HG02970 (cell line): ENCODE measurements at regions not wholly inside any gene's neighbourhood (a gene's known extent, or its start where the extent isn't known, plus 50 kb on each side); places are given as distances from the start of the nearest gene placed in this dataset.
"Not testable (repeated sequence)": the region's sequence is repeated elsewhere in the genome, so short reads cannot be mapped to it uniquely, and the experiment has no call there.

Experiments
- ATAC-seq: cut with Tn5 transposase; IDR thresholded peaks from one replicate; pipeline ENCODE4 v1.9.1; 2021; ENCODE audit warnings: mild to moderate bottlenecking, moderate library complexity, moderate number of reproducible peaks; ENCODE audit not compliant: unreplicated experiment, low FRiP score

DNA sequence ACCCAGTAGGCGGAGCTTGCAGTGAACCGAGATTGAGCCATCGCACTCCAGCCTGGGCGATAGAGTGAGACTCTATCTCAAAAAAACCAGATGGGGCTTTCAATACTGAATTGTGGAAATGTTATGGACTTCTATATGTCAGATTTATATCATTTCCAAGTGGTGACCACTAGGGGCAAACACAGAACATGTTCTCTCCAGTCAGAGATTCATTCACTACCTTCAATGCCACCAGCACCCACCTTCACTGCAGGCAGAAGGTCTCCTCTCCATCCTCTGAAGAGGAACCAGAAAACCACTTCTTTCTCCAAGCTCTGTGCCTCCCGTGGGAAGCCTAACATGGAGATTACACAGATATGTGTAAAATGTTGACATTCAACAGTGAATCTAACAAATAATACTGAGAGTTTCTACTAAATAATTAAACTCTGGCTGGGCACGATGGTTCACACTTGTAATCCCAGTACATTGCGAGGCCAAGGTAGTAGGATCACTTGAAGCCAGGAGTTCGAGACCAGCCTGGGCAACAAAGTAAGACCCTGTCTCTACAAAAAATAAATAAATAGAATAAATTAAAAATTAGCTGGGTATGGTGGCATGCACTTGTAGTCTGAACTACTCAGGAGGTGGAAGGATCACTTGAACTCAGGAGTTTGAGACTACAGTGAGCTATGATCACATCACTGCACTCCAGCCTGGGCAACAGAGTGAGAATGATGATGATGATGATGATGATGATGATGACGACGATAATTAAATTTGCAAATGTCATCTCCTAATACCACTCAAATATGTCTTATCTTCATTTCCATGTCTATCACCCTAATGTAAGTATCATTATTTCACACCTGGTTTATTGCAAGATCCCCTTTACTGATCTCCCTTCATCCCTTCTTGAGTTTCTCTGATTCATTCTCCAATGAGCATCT, 151.1 kb downstream of the ZNF281 start:
- ATAC-seq: no peak

- no peak for ATAC-seq
Observed at GRCh38 chr1:200257235-200257634, 152.6 kb downstream of the ZNF281 start.

DNA sequence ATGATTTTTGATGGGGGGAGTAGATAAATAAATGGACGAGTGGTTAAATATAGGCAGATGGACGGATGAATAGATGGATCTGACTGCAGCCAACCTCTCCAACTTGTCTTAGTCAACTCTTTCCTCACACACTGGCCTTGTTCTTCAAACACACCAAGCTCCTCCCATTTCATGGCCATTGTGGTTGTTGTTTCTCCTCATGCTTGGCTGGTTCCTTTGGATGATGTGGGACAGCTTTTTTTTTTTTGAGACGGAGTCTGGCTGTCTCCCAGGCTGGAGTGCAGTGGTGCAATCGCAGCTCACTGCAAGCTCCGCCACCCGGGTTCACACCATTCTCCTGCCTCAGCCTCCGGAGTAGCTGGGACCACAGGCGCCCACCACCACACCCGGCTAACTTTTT, 155.2 kb downstream of the ZNF281 start:
- not testable (repeated sequence) for ATAC-seq

GRCh38 chr1:200253774-200254495, 155.9 kb downstream of the ZNF281 start:
- no peak for ATAC-seq

DNA sequence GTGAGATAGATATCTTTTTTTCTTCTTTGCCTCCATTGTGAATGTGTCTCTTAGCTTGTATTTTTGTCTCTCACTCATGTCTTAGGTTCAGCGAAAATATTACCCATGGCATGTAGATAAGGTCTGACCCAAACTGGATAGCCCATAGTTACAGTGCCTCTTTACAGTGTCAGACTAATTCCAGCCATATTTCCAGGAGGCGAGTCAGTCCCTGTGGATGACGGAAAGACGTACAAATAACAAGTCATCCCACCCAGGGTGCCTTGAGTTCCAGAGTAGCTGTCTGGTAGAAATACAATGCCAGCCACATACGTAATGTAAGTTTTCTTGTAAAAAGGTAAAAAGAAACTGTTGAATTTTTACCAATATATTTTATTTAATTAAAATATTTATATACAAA, 157.3 kb downstream of the ZNF281 start:
- ATAC-seq: no peak

GRCh38 chr1:200250469-200250868, 159.4 kb downstream of the ZNF281 start:
- no peak for ATAC-seq

DNA sequence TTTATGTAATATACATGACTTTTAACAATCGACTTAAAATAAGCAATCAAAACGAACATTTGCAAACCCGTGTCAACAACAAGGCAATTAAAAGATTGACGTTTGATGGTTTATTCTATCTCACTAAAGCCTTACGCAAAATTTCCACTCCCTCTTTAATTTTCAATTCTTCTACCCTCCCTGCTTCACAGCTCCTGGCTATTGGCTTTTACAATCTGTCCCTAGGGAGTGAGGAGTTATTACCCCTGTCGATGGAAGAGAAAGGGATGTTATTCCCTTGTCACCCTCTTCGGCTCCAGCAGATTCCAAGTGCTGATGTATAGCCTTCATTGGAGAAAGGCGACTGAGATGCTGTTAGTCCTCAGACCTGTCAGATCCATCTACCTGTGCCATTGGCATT, 161.3 kb downstream of the ZNF281 start:
- ATAC-seq: no peak

DNA sequence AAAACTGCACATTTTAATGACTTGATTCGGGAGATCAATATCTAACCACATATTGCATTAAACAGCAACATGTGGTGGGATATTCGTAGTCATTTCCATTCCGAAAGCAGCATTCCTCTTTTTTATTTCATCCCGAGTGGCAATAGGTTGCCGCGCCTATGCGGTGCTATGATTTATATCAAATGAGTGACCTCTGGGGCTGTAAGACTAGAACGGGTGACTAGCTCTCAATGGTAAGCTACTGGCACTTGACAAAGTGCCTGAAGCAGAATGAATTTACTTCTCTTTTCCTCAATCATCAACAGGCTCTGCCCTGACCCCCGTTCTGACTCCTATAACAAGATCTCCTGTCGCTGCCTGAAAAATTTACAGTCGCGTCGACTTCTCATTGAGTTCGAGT, 162.3 kb downstream of the ZNF281 start:
- no peak for ATAC-seq

DNA sequence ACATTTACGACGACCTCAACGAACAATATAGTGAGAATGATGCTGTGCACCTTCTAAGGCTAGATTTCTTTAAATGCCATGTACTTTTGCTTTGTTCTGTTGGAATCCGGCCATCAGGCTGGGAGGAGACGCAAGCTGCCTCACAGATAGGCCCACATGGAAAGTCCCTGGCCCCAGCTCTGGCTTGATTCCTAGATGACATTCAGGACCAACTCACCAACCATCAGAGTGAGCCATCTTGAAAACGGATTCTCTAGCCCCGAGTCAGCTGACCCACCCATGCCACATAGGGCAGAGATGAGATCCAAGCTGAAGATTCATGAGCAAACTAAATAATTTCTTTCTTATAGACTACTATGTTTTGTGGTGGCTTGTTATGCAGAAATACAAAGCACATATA, 164.4 kb downstream of the ZNF281 start:
- no peak for ATAC-seq

DNA sequence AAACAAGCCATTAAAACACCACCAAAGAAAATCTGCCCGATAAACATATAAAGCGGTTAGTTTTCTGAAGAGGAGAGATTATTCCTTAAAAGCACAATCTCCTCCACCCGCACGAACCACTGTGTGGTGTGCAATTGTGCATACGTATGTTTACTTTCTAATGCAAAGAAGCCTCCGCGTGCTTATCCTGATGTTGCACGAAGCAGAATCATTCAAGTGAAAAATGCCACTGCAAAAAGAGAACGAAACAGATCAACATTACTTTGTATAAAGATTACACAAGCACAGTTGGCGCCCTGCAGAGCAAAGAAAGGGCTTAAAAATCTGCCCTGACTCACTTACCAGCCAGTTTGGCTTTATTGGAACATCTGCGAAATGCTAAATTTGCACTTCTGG, 166.8 kb downstream of the ZNF281 start:
- ATAC-seq: no peak

GRCh38 chr1:200242110-200243041, 167.5 kb downstream of the ZNF281 start:
- ATAC-seq: no peak

DNA sequence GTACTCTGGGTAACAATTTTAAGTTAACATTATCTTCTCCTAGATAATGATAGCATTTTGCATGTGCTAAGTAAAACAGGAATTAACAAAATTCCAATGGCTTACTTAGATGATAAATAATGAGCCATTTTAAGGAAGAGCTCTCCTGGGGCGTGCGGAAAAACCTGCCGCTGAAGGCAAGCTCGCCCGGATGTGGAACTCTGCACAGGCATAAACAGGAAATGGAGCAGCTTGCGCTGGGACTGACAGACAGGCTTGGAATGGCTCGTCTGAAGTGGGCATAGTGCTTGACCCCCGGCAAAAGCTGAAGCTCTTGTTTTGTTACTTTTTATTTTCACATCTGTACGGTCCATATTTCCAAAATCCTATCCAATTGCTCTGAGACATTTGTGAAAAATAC, 169.2 kb downstream of the ZNF281 start:
- ATAC-seq: no peak

DNA sequence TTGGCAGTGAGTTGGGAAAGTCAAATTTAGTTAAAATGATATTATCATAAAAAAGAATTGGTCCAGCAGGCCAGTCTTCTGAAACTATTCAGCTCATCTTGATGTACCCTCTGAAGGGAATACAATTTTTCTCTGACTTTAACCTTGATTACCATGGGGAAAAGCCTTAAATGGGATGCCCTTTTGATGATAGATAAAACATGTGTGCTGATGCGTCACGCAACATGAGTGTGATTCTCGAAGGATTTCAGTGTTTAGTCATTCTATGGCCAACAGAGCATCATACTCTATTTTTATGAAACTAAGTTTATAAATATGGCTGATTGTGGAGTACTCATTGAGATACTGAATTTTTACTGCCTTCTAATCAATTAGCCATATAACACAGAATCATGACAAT, 171.5 kb downstream of the ZNF281 start:
- ATAC-seq: no peak

DNA sequence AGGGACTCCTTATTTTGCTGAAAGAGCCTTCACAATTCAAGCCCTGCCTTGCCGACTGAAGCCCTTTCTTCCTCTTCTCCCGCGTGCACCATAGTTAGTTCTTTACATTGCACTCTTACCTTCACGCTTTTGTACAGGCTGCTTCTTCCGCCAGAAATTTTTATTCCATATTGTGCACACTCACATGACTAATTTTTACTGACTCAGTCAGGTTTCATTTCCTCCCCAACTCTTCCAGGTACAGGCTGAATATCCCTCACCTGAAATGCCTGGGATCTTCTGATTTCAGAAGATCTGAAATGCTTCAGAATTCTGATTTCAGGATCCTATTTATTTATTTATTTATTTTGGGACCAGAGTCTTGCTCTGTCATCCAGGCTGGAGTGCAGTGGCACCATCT, 172.8 kb downstream of the ZNF281 start:
- no peak for ATAC-seq

GRCh38 chr1:200234938-200235337, 174.9 kb downstream of the ZNF281 start:
- ATAC-seq: no peak

DNA sequence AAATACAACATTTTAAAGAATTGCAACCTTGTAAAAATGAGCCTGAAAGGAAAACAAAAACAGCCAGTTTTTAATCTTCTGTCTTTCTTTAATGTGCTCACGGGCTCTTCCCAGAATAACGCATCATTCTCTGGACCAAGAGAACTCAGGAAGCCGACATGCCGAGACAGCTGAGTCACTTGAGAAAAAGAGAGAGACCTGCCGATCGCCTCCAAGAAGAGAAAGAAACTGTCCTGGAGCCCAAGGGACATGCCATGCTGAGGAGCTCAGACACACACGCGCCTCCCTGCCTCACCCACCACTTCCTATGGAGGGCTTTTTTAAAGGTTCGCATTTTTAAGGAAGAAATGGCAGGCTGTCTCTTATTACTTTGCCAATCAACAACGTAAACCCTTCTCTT, 176.4 kb downstream of the ZNF281 start:
- no peak for ATAC-seq

DNA sequence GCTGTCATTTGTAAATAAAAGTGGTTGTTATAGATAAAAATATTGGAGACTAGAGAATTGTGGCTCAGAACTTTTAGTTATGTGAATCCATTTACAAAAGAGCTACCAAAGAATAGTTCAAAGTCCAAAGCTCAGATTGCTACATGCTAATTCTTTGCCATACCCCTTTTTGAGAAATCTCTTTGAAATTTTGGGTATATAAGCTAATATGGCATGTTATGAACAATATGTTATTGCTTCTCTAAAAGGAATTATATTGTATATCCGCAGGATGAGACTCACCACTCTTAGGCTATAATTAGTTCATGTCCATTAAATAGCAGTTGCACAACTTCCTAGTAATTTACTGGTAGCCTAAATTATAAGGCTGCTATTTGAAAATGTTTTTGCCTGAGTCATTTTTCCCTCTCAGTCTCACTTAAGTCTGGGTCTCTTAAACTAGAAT, 178.0 kb downstream of the ZNF281 start:
- no peak for ATAC-seq

DNA sequence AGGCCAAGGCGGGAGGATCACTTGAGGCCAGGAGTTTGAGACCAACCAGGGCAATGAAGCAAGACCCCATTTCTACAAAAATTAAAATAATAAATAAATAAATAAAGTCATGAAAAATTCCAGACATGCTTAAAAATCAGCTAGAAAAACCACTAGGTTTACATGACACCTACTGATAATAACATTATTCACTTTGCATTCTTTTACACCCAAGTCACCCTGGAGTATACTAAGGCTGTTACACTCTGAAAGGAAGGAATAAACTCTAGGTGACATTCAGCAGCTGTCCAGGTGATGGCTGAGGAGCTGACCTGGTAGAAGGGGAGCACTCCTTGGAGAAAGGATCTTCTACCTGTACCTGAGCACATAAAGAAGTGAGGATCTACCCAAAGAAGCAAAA, 179.2 kb downstream of the ZNF281 start:
- no peak for ATAC-seq

- ATAC-seq: no peak
Observed at GRCh38 chr1:200228486-200228885, 181.3 kb downstream of the ZNF281 start.

- no peak for ATAC-seq
Observed at GRCh38 chr1:200228081-200228480, 181.8 kb downstream of the ZNF281 start.
